IPS DF 6.9 (cell line): ENCODE measurements at regions not wholly inside any gene's neighbourhood (a gene's known extent, or its start where the extent isn't known, plus 50 kb on each side); places are given as distances from the start of the nearest gene placed in this dataset.

Experiments
- DNase-seq: peaks from one replicate; pipeline ENCODE4 v3.0.0-alpha.2; 2013; ENCODE audit warnings: low read depth, low spot score
- H3K27ac ChIP-seq: one replicate; pipeline ENCODE4 v1.5.1; 2013; ENCODE audit warnings: low read length, control low read depth
- H3K27me3 ChIP-seq: 2 replicates; pipeline ENCODE4 v1.6.1; 2013; ENCODE audit warnings: mild to moderate bottlenecking, low read length; ENCODE audit not compliant: control insufficient read depth, insufficient read depth
- H3K36me3 ChIP-seq: 2 replicates; pipeline ENCODE4 v1.6.1; 2013; ENCODE audit warnings: low read length; ENCODE audit not compliant: control insufficient read depth, insufficient read depth
- H3K4me1 ChIP-seq: 2 replicates; pipeline ENCODE4 v1.6.1; 2013; ENCODE audit warnings: low read length; ENCODE audit not compliant: control insufficient read depth, insufficient read depth
- H3K4me3 ChIP-seq: 2 replicates; pipeline ENCODE4 v1.5.1; 2013; ENCODE audit warnings: mild to moderate bottlenecking, low read length
- H3K9me3 ChIP-seq: 2 replicates; pipeline ENCODE4 v1.6.1; 2013; ENCODE audit warnings: low read length, inconsistent platforms; ENCODE audit not compliant: control insufficient read depth, insufficient read depth
- WGBS: extraction: QIAGEN DNeasy Blood & Tissue Kit; methylation state at CpG from one replicate; pipeline ENCODE4 v1.1.7; 2013; ENCODE audit warnings: mixed read lengths, missing lambda C conversion rate; ENCODE audit not compliant: insufficient read length, insufficient coverage; 5-methylcytosine and 5-hydroxymethylcytosine counted together

- WGBS: no CpG with 5 or more reads among the region's 2 CpGs
- no peaks in the 10 kb centered on the region for H3K36me3 ChIP-seq
- no peak overlapping the region for H3K27ac ChIP-seq
- no peaks in the 10 kb centered on the region for H3K27me3 ChIP-seq
- no peak for DNase-seq
- no peak overlapping the region for H3K4me3 ChIP-seq
- no peaks in the 10 kb centered on the region for H3K9me3 ChIP-seq
- peaks cover 5% of the 10 kb centered on the region; the same call in 1 of the 2 replicates for H3K4me1 ChIP-seq
Measured at GRCh38 chr1:234988155-234988517, 140.5 kb downstream of the TOMM20 start.

- no CpG with 5 or more reads among the region's 14 CpGs for WGBS
- peaks cover 5% of the 10 kb centered on the region; the same call in 1 of the 2 replicates for H3K4me1 ChIP-seq
- no peak for DNase-seq
Measured at GRCh38 chr1:234987415-234988154, 141.1 kb downstream of the TOMM20 start.

GRCh38 chr1:234986750-234987414, 141.8 kb downstream of the TOMM20 start:
- Histone ChIP-seq H3K36me3 (no peaks in the 10 kb centered on the region), H3K4me3 (no peak overlapping the region), H3K9me3 (no peaks in the 10 kb centered on the region), H3K27me3 (no peaks in the 10 kb centered on the region), H3K4me1 (peaks cover 5% of the 10 kb centered on the region; the same call in 1 of the 2 replicates), H3K27ac (no peak overlapping the region)
- no peak for DNase-seq
- no CpG with 5 or more reads among the region's 9 CpGs for WGBS

More at GRCh38 chr1:234987415-234988154, 141.1 kb downstream of the TOMM20 start:
- H3K4me3 ChIP-seq: no peak overlapping the region
- no peak overlapping the region for H3K27ac ChIP-seq
- H3K9me3 ChIP-seq: no peaks in the 10 kb centered on the region
- no peaks in the 10 kb centered on the region for H3K36me3 ChIP-seq
- H3K27me3 ChIP-seq: no peaks in the 10 kb centered on the region

- peaks cover 5% of the 10 kb centered on the region; the same call in 1 of the 2 replicates for H3K4me1 ChIP-seq
Measured at GRCh38 chr1:234985516-234986294, 142.9 kb downstream of the TOMM20 start.

GRCh38 chr1:234985007-234985370, 143.6 kb downstream of the TOMM20 start:
- no peak overlapping the region for H3K4me3 ChIP-seq
- H3K4me1 ChIP-seq: peaks cover 5% of the 10 kb centered on the region; the same call in 1 of the 2 replicates
- H3K27ac ChIP-seq: no peak overlapping the region
- no peaks in the 10 kb centered on the region for H3K36me3 ChIP-seq
- no peak for DNase-seq
- H3K27me3 ChIP-seq: no peaks in the 10 kb centered on the region
- no peaks in the 10 kb centered on the region for H3K9me3 ChIP-seq
- WGBS: no CpG with 5 or more reads among the region's 7 CpGs

More at GRCh38 chr1:234985516-234986294, 142.9 kb downstream of the TOMM20 start:
- no peak overlapping the region for H3K27ac ChIP-seq
- H3K4me3 ChIP-seq: no peak overlapping the region
- DNase-seq: no peak
- no peaks in the 10 kb centered on the region for H3K36me3 ChIP-seq
- H3K27me3 ChIP-seq: no peaks in the 10 kb centered on the region
- H3K9me3 ChIP-seq: no peaks in the 10 kb centered on the region
- WGBS: no CpG with 5 or more reads among the region's 10 CpGs

- no peak for DNase-seq
- Histone ChIP-seq H3K27ac (no peak overlapping the region), H3K9me3 (no peaks in the 10 kb centered on the region), H3K4me3 (no peak overlapping the region), H3K27me3 (no peaks in the 10 kb centered on the region), H3K4me1 (peaks cover 5% of the 10 kb centered on the region; the same call in 1 of the 2 replicates), H3K36me3 (no peaks in the 10 kb centered on the region)
- no CpG with 5 or more reads among the region's 7 CpGs for WGBS
Measured at GRCh38 chr1:234983564-234984238, 144.9 kb downstream of the TOMM20 start.

- H3K27me3 ChIP-seq: no peaks in the 10 kb centered on the region
Measured at GRCh38 chr1:234981758-234982157, 146.9 kb downstream of the TOMM20 start.

GRCh38 chr1:234980645-234981396, 147.8 kb downstream of the TOMM20 start:
- Histone ChIP-seq H3K9me3 (no peaks in the 10 kb centered on the region), H3K4me1 (no peaks in the 10 kb centered on the region)
- no peak for DNase-seq

More at GRCh38 chr1:234981758-234982157, 146.9 kb downstream of the TOMM20 start:
- H3K27ac ChIP-seq: no peak overlapping the region
- 0 out of 2 replicates have a peak, but pooled peaks cover 1% of the 10 kb centered on the region for H3K4me1 ChIP-seq
- DNase-seq: no peak
- no CpG with 5 or more reads among the region's 2 CpGs for WGBS
- H3K36me3 ChIP-seq: no peaks in the 10 kb centered on the region
- no peak overlapping the region for H3K4me3 ChIP-seq
- no peaks in the 10 kb centered on the region for H3K9me3 ChIP-seq

GRCh38 chr1:234980291-234980644, 148.4 kb downstream of the TOMM20 start:
- Histone ChIP-seq H3K4me3 (no peak overlapping the region), H3K9me3 (no peaks in the 10 kb centered on the region), H3K36me3 (no peaks in the 10 kb centered on the region), H3K27ac (no peak overlapping the region), H3K4me1 (no peaks in the 10 kb centered on the region), H3K27me3 (no peaks in the 10 kb centered on the region)
- no peak for DNase-seq
- no CpG with 5 or more reads among the region's 6 CpGs for WGBS

More at GRCh38 chr1:234980645-234981396, 147.8 kb downstream of the TOMM20 start:
- Histone ChIP-seq H3K36me3 (no peaks in the 10 kb centered on the region), H3K27ac (no peak overlapping the region), H3K27me3 (no peaks in the 10 kb centered on the region), H3K4me3 (no peak overlapping the region)
- WGBS: no CpG with 5 or more reads among the region's 18 CpGs
